Fibroblast of lung (primary cell): ENCODE measurements at regions not wholly inside any gene's neighbourhood (a gene's known extent, or its start where the extent isn't known, plus 50 kb on each side); places are given as distances from the start of the nearest gene placed in this dataset.

Experiments
- DNase-seq, 2 donors: peaks; one replicate each; pipeline versions ENCODE4 v3.0.0 to v3.0.0-alpha.2; 2010; ENCODE audit warnings: low read depth in 2 of 2
- H2AFZ ChIP-seq: 2 replicates; pipeline ENCODE4 v1.5.1; 2012; ENCODE audit warnings: low read length, control low read depth, inconsistent platforms
- H3K27ac ChIP-seq: 2 replicates; pipeline ENCODE4 v1.5.1; 2011; ENCODE audit warnings: low read length, control low read depth; ENCODE audit not compliant: insufficient read depth
- H3K27me3 ChIP-seq: 2 replicates; pipeline ENCODE4 v1.5.1; 2011; ENCODE audit warnings: mild to moderate bottlenecking, low read length; ENCODE audit not compliant: control insufficient read depth, insufficient read depth
- H3K36me3 ChIP-seq: 2 replicates; pipeline ENCODE4 v1.5.1; 2011; ENCODE audit warnings: low read length; ENCODE audit not compliant: control insufficient read depth, insufficient read depth
- H3K4me1 ChIP-seq: 2 replicates; pipeline ENCODE4 v1.5.1; 2011; ENCODE audit warnings: low read length; ENCODE audit not compliant: control insufficient read depth, insufficient read depth; ENCODE audit errors: extremely low read depth
- H3K4me2 ChIP-seq: 2 replicates; pipeline ENCODE4 v1.5.1; 2011; ENCODE audit warnings: low read length, control low read depth; ENCODE audit not compliant: insufficient read depth; ENCODE audit errors: extremely low read depth
- H3K4me3 ChIP-seq, 4 experiments: fragments of 200-600 bp in 1 of 4; sonication (generic) in 1 of 4; replicated peaks in 1 of 4; 2 replicates each; pipeline ENCODE4 v1.5.1; 2011 to 2016; ENCODE audit warnings: low read length in 4 of 4, low read depth in 3 of 4, mild to moderate bottlenecking in 3 of 4, control low read depth in 2 of 4, inconsistent platforms in 1 of 4, mixed read lengths in 1 of 4; ENCODE audit not compliant: insufficient read depth in 1 of 4; ENCODE audit errors: control extremely low read depth in 1 of 4
- H3K79me2 ChIP-seq: 2 replicates; pipeline ENCODE4 v1.5.1; 2012; ENCODE audit warnings: mild to moderate bottlenecking, low read length, inconsistent platforms; ENCODE audit not compliant: control insufficient read depth, insufficient read depth
- H3K9ac ChIP-seq: 2 replicates; pipeline ENCODE4 v1.5.1; 2011; ENCODE audit warnings: mild to moderate bottlenecking, low read length, control low read depth; ENCODE audit not compliant: insufficient read depth
- H3K9me3 ChIP-seq: 2 replicates; pipeline ENCODE4 v1.5.1; 2012; ENCODE audit warnings: low read depth, low read length; ENCODE audit not compliant: control insufficient read depth, insufficient read depth
- H4K20me1 ChIP-seq: 2 replicates; pipeline ENCODE4 v1.5.1; 2011; ENCODE audit warnings: low read length; ENCODE audit not compliant: control insufficient read depth, insufficient read depth; ENCODE audit errors: extremely low read depth
- CTCF ChIP-seq, 2 donors: IDR thresholded peaks in 1 of 2; conservative IDR thresholded peaks in 1 of 2; 1 replicate in 1 of 2; 2 replicates in 1 of 2; pipeline ENCODE4 v1.5.1; 2011 to 2012; ENCODE audit warnings: low read length in 2 of 2, control low read depth in 1 of 2, inconsistent platforms in 1 of 2, low read depth in 1 of 2, mild to moderate bottlenecking in 1 of 2
- EZH2 ChIP-seq: IDR thresholded peaks from 2 replicates; pipeline ENCODE4 v1.5.1; 2012; ENCODE audit warnings: low read length, control low read depth, mild to moderate bottlenecking; ENCODE audit errors: missing control alignments

DNA sequence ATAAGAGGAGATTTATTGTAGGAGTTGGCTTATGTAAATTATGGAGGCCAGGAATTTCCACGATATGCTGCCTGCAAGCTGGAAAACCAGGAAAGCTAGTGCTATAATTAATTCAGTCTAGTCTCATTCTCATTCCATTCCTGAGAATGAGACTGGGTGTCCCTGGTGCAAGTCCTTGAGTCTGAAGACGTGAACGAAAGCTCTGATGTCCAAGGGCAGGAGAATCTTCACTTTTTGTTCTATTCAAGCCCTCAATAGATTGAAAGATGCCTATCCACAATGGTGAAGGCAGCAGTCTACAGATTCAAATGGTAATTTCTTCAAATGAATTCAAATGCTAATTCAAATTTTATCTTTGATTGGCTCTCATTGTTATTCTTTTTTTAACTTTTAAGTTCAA lies 851.1 kb upstream of the MGAT4C start:
- H4K20me1 ChIP-seq, result no peaks in the 10 kb centered on the region
- no peaks in the 10 kb centered on the region for H3K4me1 ChIP-seq
- H3K79me2 ChIP-seq, result no peaks in the 10 kb centered on the region
- no peak overlapping the region for H3K9ac ChIP-seq
- no peak overlapping the region for H3K4me2 ChIP-seq
- H3K4me3 ChIP-seq, result no peak overlapping the region
- H2AFZ ChIP-seq, result no peak overlapping the region
- TF ChIP-seq CTCF (conservative IDR thresholded peaks at IDR 0.05 in 1 of 2, IDR thresholded peaks at IDR 0.05 in 1 of 2; ENCODE audit: low read depth in 1 of 2, low read length in 2 of 2) (no peak), EZH2 (no peak)
- H3K27ac ChIP-seq, result no peak overlapping the region
- no peaks in the 10 kb centered on the region for H3K36me3 ChIP-seq
- no peak for DNase-seq
- H3K27me3 ChIP-seq, result no peaks in the 10 kb centered on the region
- no peaks in the 10 kb centered on the region for H3K9me3 ChIP-seq

DNA sequence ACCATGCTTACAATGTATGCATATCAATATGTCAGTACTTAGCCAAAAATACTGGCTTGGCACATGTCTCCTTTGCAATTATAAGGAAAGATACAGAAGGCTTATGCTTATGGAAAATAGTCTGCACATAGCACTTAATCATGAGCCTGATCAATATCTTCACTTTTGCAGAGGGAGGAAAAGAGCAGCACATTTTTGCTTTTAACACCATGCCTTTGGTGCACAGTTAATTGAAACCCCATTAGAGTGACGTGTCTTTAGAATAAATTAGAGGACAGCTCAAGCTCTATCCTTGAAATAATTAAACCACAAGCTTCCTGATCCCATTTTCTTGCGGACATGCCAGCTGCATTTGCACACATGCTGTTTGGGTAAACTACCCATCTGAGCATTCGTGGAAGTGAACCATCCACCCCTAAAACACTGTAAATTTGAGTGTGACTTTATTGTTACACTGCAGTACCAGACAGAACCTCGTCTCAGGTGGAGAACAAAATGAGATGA lies 839.9 kb upstream of the MGAT4C start:
- no peaks in the 10 kb centered on the region for H4K20me1 ChIP-seq
- H3K27ac ChIP-seq, result no peak overlapping the region
- H3K27me3 ChIP-seq, result no peaks in the 10 kb centered on the region
- no peaks in the 10 kb centered on the region for H3K9me3 ChIP-seq
- H3K9ac ChIP-seq, result no peak overlapping the region
- H3K36me3 ChIP-seq, result no peaks in the 10 kb centered on the region
- no peak overlapping the region for H3K4me2 ChIP-seq
- peak in 1 of 2 donors; percentile 5 for DNase-seq
- H3K4me1 ChIP-seq, result no peaks in the 10 kb centered on the region
- TF ChIP-seq CTCF (conservative IDR thresholded peaks at IDR 0.05 in 1 of 2, IDR thresholded peaks at IDR 0.05 in 1 of 2; ENCODE audit: low read depth in 1 of 2, low read length in 2 of 2), result no peak
- TF ChIP-seq EZH2, result no peak
- no peak overlapping the region for H2AFZ ChIP-seq
- H3K79me2 ChIP-seq, result no peaks in the 10 kb centered on the region
- no peak overlapping the region for H3K4me3 ChIP-seq

DNA sequence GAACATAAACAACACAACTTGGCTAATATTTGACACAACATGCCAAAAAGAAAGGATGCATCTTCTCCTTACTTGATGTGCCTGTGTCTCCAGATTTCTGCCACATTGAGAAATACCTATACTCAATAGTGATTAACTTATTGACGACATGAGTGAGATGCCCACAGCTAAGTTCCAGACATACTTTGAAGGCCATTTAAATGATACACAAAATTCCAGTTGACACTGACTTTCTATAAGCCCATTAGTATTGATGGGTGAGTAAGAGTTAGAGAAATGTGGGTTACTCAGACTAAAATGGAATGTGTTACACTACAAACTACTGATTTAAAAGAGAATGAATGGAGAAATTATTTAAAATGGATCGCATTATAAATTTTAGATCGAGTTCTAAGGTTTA lies 838.2 kb upstream of the MGAT4C start:
- Histone ChIP-seq H3K4me2 (no peak overlapping the region), H3K9ac (no peak overlapping the region), H2AFZ (no peak overlapping the region), H3K27ac (no peak overlapping the region), H3K36me3 (no peaks in the 10 kb centered on the region), H4K20me1 (no peaks in the 10 kb centered on the region), H3K9me3 (no peaks in the 10 kb centered on the region), H3K79me2 (no peaks in the 10 kb centered on the region), H3K4me3 (no peak overlapping the region), H3K27me3 (no peaks in the 10 kb centered on the region), H3K4me1 (no peaks in the 10 kb centered on the region)
- TF ChIP-seq EZH2 (no peak), CTCF (conservative IDR thresholded peaks at IDR 0.05 in 1 of 2, IDR thresholded peaks at IDR 0.05 in 1 of 2; ENCODE audit: low read depth in 1 of 2, low read length in 2 of 2) (no peak)
- DNase-seq, result peak in 1 of 2 donors; percentile 78
